GM23338 (cell line): ENCODE measurements at regions not wholly inside any gene's neighbourhood (a gene's known extent, or its start where the extent isn't known, plus 50 kb on each side); places are given as distances from the start of the nearest gene placed in this dataset.

Source experiments
- ATAC-seq: fragments of 200-7000 bp; cut with Tn5 transposase; 3 replicates; pipeline ENCODE4 v1.9.1; 2020
- DNase-seq: peaks from one replicate; pipeline ENCODE4 v3.0.0-alpha.2; 2015; ENCODE audit warnings: low spot score
- H2AFZ ChIP-seq: fragments of 200-600 bp; sonication (generic); 2 replicates; pipeline ENCODE4 v1.8.0; 2016; ENCODE audit warnings: antibody characterized with exemption, mild to moderate bottlenecking, moderate library complexity
- H3F3A ChIP-seq: fragments of 200-600 bp; sonication (generic); replicated peaks from 2 replicates; pipeline ENCODE4 v1.8.0; 2017; ENCODE audit warnings: antibody characterized with exemption, mixed run types, low read depth
- H3K27ac ChIP-seq: fragments of 200-600 bp; sonication (generic); 2 replicates; pipeline ENCODE4 v1.6.1; 2016; ENCODE audit warnings: low read depth
- H3K27me3 ChIP-seq: fragments of 200-600 bp; sonication (generic); 2 replicates; pipeline ENCODE4 v1.8.0; 2016; ENCODE audit warnings: mild to moderate bottlenecking, mixed run types, moderate library complexity; ENCODE audit not compliant: insufficient read depth
- H3K36me3 ChIP-seq: fragments of 200-600 bp; sonication (generic); 2 replicates; pipeline ENCODE4 v1.8.0; 2016; ENCODE audit warnings: mild to moderate bottlenecking; ENCODE audit not compliant: insufficient read depth
- H3K4me1 ChIP-seq: fragments of 200-600 bp; sonication (generic); 2 replicates; pipeline ENCODE4 v1.8.0; 2016; ENCODE audit warnings: mild to moderate bottlenecking, moderate library complexity; ENCODE audit not compliant: insufficient read depth
- H3K4me2 ChIP-seq: fragments of 200-600 bp; sonication (generic); 2 replicates; pipeline ENCODE4 v1.7.1; 2017; ENCODE audit warnings: mixed run types
- H3K4me3 ChIP-seq: fragments of 200-600 bp; sonication (generic); 2 replicates; pipeline ENCODE4 v1.6.1; 2016; ENCODE audit warnings: mixed run types
- H3K79me2 ChIP-seq: fragments of 200-600 bp; sonication (generic); replicated peaks from 2 replicates; pipeline ENCODE4 v1.8.0; 2017; ENCODE audit warnings: mild to moderate bottlenecking; ENCODE audit not compliant: insufficient read depth
- H3K9me2 ChIP-seq: fragments of 200-600 bp; sonication (generic); 2 replicates; pipeline ENCODE4 v1.8.0; 2017; ENCODE audit not compliant: insufficient read depth
- H4K20me1 ChIP-seq: fragments of 200-600 bp; sonication (generic); replicated peaks from 2 replicates; pipeline ENCODE4 v1.8.0; 2017; ENCODE audit warnings: mild to moderate bottlenecking; ENCODE audit not compliant: insufficient read depth
- H3K27ac Mint-ChIP-seq: 2 replicates; pipeline ENCODE4 v1.8.0; 2020; ENCODE audit warnings: inconsistent platforms, mild to moderate bottlenecking, moderate library complexity, mixed read lengths
- H3K27me3 Mint-ChIP-seq: 3 replicates; pipeline ENCODE4 v1.8.0; 2022; ENCODE audit warnings: low read depth, mild to moderate bottlenecking, moderate library complexity, mixed read lengths, inconsistent platforms; ENCODE audit not compliant: insufficient read depth, poor library complexity
- H3K36me3 Mint-ChIP-seq: 3 replicates; pipeline ENCODE4 v1.8.0; 2021; ENCODE audit warnings: low read depth, mild to moderate bottlenecking, inconsistent platforms, moderate library complexity, mixed read lengths
- H3K4me1 Mint-ChIP-seq: 3 replicates; pipeline ENCODE4 v1.8.0; 2020; ENCODE audit warnings: mild to moderate bottlenecking, inconsistent platforms, mixed read lengths
- H3K4me3 Mint-ChIP-seq: 3 replicates; pipeline ENCODE4 v1.8.0; 2021; ENCODE audit warnings: moderate library complexity, mild to moderate bottlenecking, inconsistent platforms, mixed read lengths
- H3K9me3 Mint-ChIP-seq: 3 replicates; pipeline ENCODE4 v1.8.0; 2020; ENCODE audit warnings: moderate library complexity, mild to moderate bottlenecking, inconsistent platforms, mixed read lengths
- CREB1 ChIP-seq: fragments of 250-450 bp; sonication (Bioruptor Pico); IDR thresholded peaks from 2 replicates; pipeline ENCODE4 v1.5.0; 2020; ENCODE audit warnings: low read depth, mild to moderate bottlenecking, moderate library complexity
- CTCF ChIP-seq, 2 experiments: fragments of 200-600 bp in 1 of 2; sonication (generic) in 1 of 2; conservative IDR thresholded peaks; 2 replicates each; pipeline versions ENCODE4 v1.5.1 to v1.6.1; 2016 to 2017; ENCODE audit warnings: antibody characterized with exemption in 2 of 2, low read depth in 2 of 2, mild to moderate bottlenecking in 2 of 2, moderate library complexity in 1 of 2
- ETS1 ChIP-seq: IDR thresholded peaks from 2 replicates; pipeline ENCODE4 v1.6.1; 2016; ENCODE audit warnings: antibody characterized with exemption
- EZH2phosphoT487 ChIP-seq: fragments of 200-600 bp; sonication (generic); IDR thresholded peaks from one replicate; pipeline ENCODE4 v1.8.1; 2018; ENCODE audit warnings: antibody characterized with exemption; ENCODE audit not compliant: unreplicated experiment
- NANOG ChIP-seq: IDR thresholded peaks from 2 replicates; pipeline ENCODE4 v1.6.1; 2016; ENCODE audit warnings: antibody characterized with exemption, borderline replicate concordance
- POLR2AphosphoS5 ChIP-seq: IDR thresholded peaks from 2 replicates; pipeline ENCODE4 v1.6.1; 2016; ENCODE audit warnings: antibody characterized with exemption, low read depth
- REST ChIP-seq: IDR thresholded peaks from one replicate; pipeline ENCODE4 v1.6.1; 2018; ENCODE audit warnings: antibody characterized with exemption; ENCODE audit not compliant: unreplicated experiment
- STAT1 ChIP-seq: IDR thresholded peaks from one replicate; pipeline ENCODE4 v1.6.1; 2016; ENCODE audit warnings: antibody characterized with exemption; ENCODE audit not compliant: unreplicated experiment
- ZNF114 ChIP-seq: fragments of 250-450 bp; sonication (Bioruptor Pico); IDR thresholded peaks from 2 replicates; pipeline ENCODE4 v1.5.0; 2020; ENCODE audit warnings: mild to moderate bottlenecking, moderate library complexity
- ZNF331 ChIP-seq: fragments of 250-450 bp; sonication (Bioruptor Pico); IDR thresholded peaks from 2 replicates; pipeline ENCODE4 v1.5.0; 2020; ENCODE audit warnings: low read depth, mild to moderate bottlenecking, moderate library complexity
- ZNF462 ChIP-seq: fragments of 250-450 bp; sonication (Bioruptor Pico); IDR thresholded peaks from 2 replicates; pipeline ENCODE4 v1.5.0; 2020; ENCODE audit warnings: mild to moderate bottlenecking, moderate library complexity

- no peak for TF ChIP-seq ZNF462 (CRISPR knock-in tag)
- no peak for TF ChIP-seq STAT1
Observed at GRCh38 chr20:12237772-12238171, 320.1 kb downstream of the BTBD3 start (continued).

- ATAC-seq (no peak), DNase-seq (no peak)
- Mint-ChIP-seq H3K27ac (no peak overlapping the region), H3K4me3 (no peak overlapping the region), H3K36me3 (no peaks in the 10 kb centered on the region), H3K27me3 (no peaks in the 10 kb centered on the region), H3K9me3 (no peaks in the 10 kb centered on the region; the same call in 1 of the 3 replicates), H3K4me1 (peaks cover 2% of the 10 kb centered on the region; the same call in 1 of the 3 replicates)
- H3K4me1 ChIP-seq: no peaks in the 10 kb centered on the region; the same call in 1 of the 2 replicates
- H3K27ac ChIP-seq: no peak overlapping the region
- no peak overlapping the region for H2AFZ ChIP-seq
- H3K79me2 ChIP-seq: no peaks in the 10 kb centered on the region
- no peak overlapping the region for H3K4me2 ChIP-seq
- H4K20me1 ChIP-seq: no peaks in the 10 kb centered on the region
- no peaks in the 10 kb centered on the region for H3F3A ChIP-seq
- no peaks in the 10 kb centered on the region for H3K36me3 ChIP-seq
- no peaks in the 10 kb centered on the region for H3K27me3 ChIP-seq
- H3K9me2 ChIP-seq: peaks cover 16% of the 10 kb centered on the region; the same call in 1 of the 2 replicates
- H3K4me3 ChIP-seq: no peak overlapping the region
- TF ChIP-seq ETS1: no peak
- TF ChIP-seq CTCF (conservative IDR thresholded peaks at IDR 0.05; ENCODE audit: low read depth in 2 of 2): no peak
- no peak for TF ChIP-seq ZNF331 (CRISPR knock-in tag)
- no peak for TF ChIP-seq REST
- no peak for TF ChIP-seq CREB1
- no peak for TF ChIP-seq POLR2AphosphoS5
- TF ChIP-seq EZH2phosphoT487: no peak
- TF ChIP-seq ZNF114 (CRISPR knock-in tag): no peak
- no peak for TF ChIP-seq NANOG
Observed at GRCh38 chr20:12241065-12241464, 323.4 kb downstream of the BTBD3 start.
